G401 (cell line): ENCODE measurements at regions not wholly inside any gene's neighbourhood (a gene's known extent, or its start where the extent isn't known, plus 50 kb on each side); places are given as distances from the start of the nearest gene placed in this dataset.

Experiments
- DNase-seq: peaks from one replicate; pipeline ENCODE4 v3.0.0-alpha.2; 2015; ENCODE audit warnings: low spot score
- in situ Hi-C: cut with HindIII; loops from 2 replicates; pipeline ENCODE4 v1.10.0; 2016; ENCODE audit warnings: low sequenced_read_pairs, mixed read lengths

GRCh38 chr2:151096235-151096634, 165.4 kb downstream of the RBM43 start:
- DNase-seq, result no peak
- in situ Hi-C loops, result no loop called here

- in situ Hi-C loops, result no loop called here
- no peak for DNase-seq
Measured at GRCh38 chr2:151095463-151095862, 166.2 kb downstream of the RBM43 start.

GRCh38 chr2:151091583-151091982, 170.1 kb downstream of the RBM43 start:
- DNase-seq, result no peak
- in situ Hi-C loops, result no loop called here

GRCh38 chr2:151087377-151087776, 174.3 kb downstream of the RBM43 start:
- in situ Hi-C loops, result no loop called here

GRCh38 chr2:151085181-151085611, 176.5 kb downstream of the RBM43 start:
- in situ Hi-C loops, result no loop called here
- no peak for DNase-seq

More at GRCh38 chr2:151087377-151087776, 174.3 kb downstream of the RBM43 start:
- DNase-seq, result no peak

GRCh38 chr2:151083856-151084795, 177.5 kb downstream of the RBM43 start:
- in situ Hi-C loops, result no loop called here
- no peak for DNase-seq

- in situ Hi-C loops, result no loop called here
- DNase-seq, result no peak
Measured at GRCh38 chr2:151078889-151079288, 182.8 kb downstream of the RBM43 start.

GRCh38 chr2:151071906-151072305, 189.8 kb downstream of the RBM43 start:
- in situ Hi-C loops, result no loop called here
- DNase-seq, result no peak

GRCh38 chr2:151071382-151071781, 190.3 kb downstream of the RBM43 start:
- in situ Hi-C loops, result no loop called here
- DNase-seq, result peak; percentile 8

GRCh38 chr2:151070253-151070652, 191.4 kb downstream of the RBM43 start:
- DNase-seq, result no peak
- in situ Hi-C loops, result no loop called here

- DNase-seq, result no peak
- in situ Hi-C loops, result no loop called here
Measured at GRCh38 chr2:151067658-151068369, 193.8 kb downstream of the RBM43 start.

- in situ Hi-C loops, result no loop called here
- no peak for DNase-seq
Measured at GRCh38 chr2:151063271-151063670, 198.4 kb downstream of the RBM43 start.

- in situ Hi-C loops, result no loop called here
- no peak for DNase-seq
Measured at GRCh38 chr2:151060287-151060686, 201.4 kb downstream of the RBM43 start.

GRCh38 chr2:151056870-151057269, 204.8 kb downstream of the RBM43 start:
- DNase-seq, result no peak
- in situ Hi-C loops, result no loop called here

- no peak for DNase-seq
- in situ Hi-C loops, result no loop called here
Measured at GRCh38 chr2:151053661-151053990, 208.0 kb downstream of the RBM43 start.

GRCh38 chr2:151052850-151053660, 208.6 kb downstream of the RBM43 start:
- in situ Hi-C loops, result no loop called here
- no peak for DNase-seq

- DNase-seq, result peak; percentile 33
- in situ Hi-C loops, result no loop called here
Measured at GRCh38 chr2:151051574-151052220, 210.0 kb downstream of the RBM43 start.

- in situ Hi-C loops, result no loop called here
Measured at GRCh38 chr2:151049746-151050145, 211.9 kb downstream of the RBM43 start.

GRCh38 chr2:151048331-151049054, 213.2 kb downstream of the RBM43 start:
- in situ Hi-C loops, result no loop called here
- DNase-seq, result no peak

More at GRCh38 chr2:151049746-151050145, 211.9 kb downstream of the RBM43 start:
- DNase-seq, result no peak
